ENCODE measurements at regions not wholly inside any gene's neighbourhood (a gene's known extent, or its start where the extent isn't known, plus 50 kb on each side); places are given as distances from the start of the nearest gene placed in this dataset.
A peak's percentile ranks its signal among the peaks of the same experiment; 100 is the strongest.
"Not testable (repeated sequence)": the region's sequence is repeated elsewhere in the genome, so short reads cannot be mapped to it uniquely, and the experiment has no call there.

GRCh38 chr19:14310055-14310454 is 71.2 kb upstream of the ADGRE5 start:
- no peak overlapping the region for H3K27ac ChIP-seq (ENCODE audit: low read depth in 1 of 2, low read length in 1 of 2)
- peak in 1 of 9 donors; percentile 13 for DNase-seq (ENCODE audit: low read depth in 6 of 9, low spot score in 9 of 9)
- 79% methylated on average over 5 of the region's 5 CpGs for WGBS
- H3K4me1 ChIP-seq (ENCODE audit: control insufficient read depth in 2 of 2, insufficient read depth in 2 of 2, low read length in 2 of 2), result peaks cover 0 to 2% of the 10 kb centered on the region in 2 donors
- no peaks in the 10 kb centered on the region for H3K27me3 ChIP-seq (ENCODE audit: control insufficient read depth in 2 of 2, insufficient read depth in 1 of 2, low read length in 1 of 2)
- H3K4me3 ChIP-seq (ENCODE audit: low read length in 2 of 2), result no peak overlapping the region
- H3K9me3 ChIP-seq (ENCODE audit: control insufficient read depth in 2 of 2, insufficient read depth in 1 of 2, low read length in 1 of 2), result no peaks in the 10 kb centered on the region
- no peaks in the 10 kb centered on the region for H3K36me3 ChIP-seq (ENCODE audit: control insufficient read depth in 2 of 2, insufficient read depth in 2 of 2, low read length in 1 of 2)

GRCh38 chr19:14305706-14306105 is 75.5 kb upstream of the ADGRE5 start:
- no peak overlapping the region for H3K4me3 ChIP-seq (ENCODE audit: low read length in 2 of 2)
- no peak overlapping the region for H3K27ac ChIP-seq (ENCODE audit: low read depth in 1 of 2, low read length in 1 of 2)
- H3K27me3 ChIP-seq (ENCODE audit: control insufficient read depth in 2 of 2, insufficient read depth in 1 of 2, low read length in 1 of 2), result peaks cover 0 to 2% of the 10 kb centered on the region in 2 donors
- peaks cover 0 to 2% of the 10 kb centered on the region in 2 donors for H3K4me1 ChIP-seq (ENCODE audit: control insufficient read depth in 2 of 2, insufficient read depth in 2 of 2, low read length in 2 of 2)
- no peaks in the 10 kb centered on the region for H3K36me3 ChIP-seq (ENCODE audit: control insufficient read depth in 2 of 2, insufficient read depth in 2 of 2, low read length in 1 of 2)
- WGBS, result 95% methylated on average over 6 of the region's 6 CpGs
- DNase-seq (ENCODE audit: low read depth in 6 of 9, low spot score in 9 of 9), result no peak
- no peaks in the 10 kb centered on the region for H3K9me3 ChIP-seq (ENCODE audit: control insufficient read depth in 2 of 2, insufficient read depth in 1 of 2, low read length in 1 of 2)

GRCh38 chr19:14301150-14301549 is 80.1 kb upstream of the ADGRE5 start:
- Histone ChIP-seq H3K27ac (ENCODE audit: low read depth in 1 of 2, low read length in 1 of 2) (no peak overlapping the region), H3K4me1 (ENCODE audit: control insufficient read depth in 2 of 2, insufficient read depth in 2 of 2, low read length in 2 of 2) (no peaks in the 10 kb centered on the region), H3K4me3 (ENCODE audit: low read length in 2 of 2) (no peak overlapping the region), H3K36me3 (ENCODE audit: control insufficient read depth in 2 of 2, insufficient read depth in 2 of 2, low read length in 1 of 2) (no peaks in the 10 kb centered on the region), H3K27me3 (ENCODE audit: control insufficient read depth in 2 of 2, insufficient read depth in 1 of 2, low read length in 1 of 2) (peaks cover 0 to 2% of the 10 kb centered on the region in 2 donors), H3K9me3 (ENCODE audit: control insufficient read depth in 2 of 2, insufficient read depth in 1 of 2, low read length in 1 of 2) (no peaks in the 10 kb centered on the region)
- no peak for DNase-seq (ENCODE audit: low read depth in 6 of 9, low spot score in 9 of 9)
- WGBS, result 96% methylated on average over 6 of the region's 6 CpGs

- H3K27ac ChIP-seq (ENCODE audit: low read depth in 1 of 2, low read length in 1 of 2), result no peak overlapping the region
- peaks cover 0 to 2% of the 10 kb centered on the region in 2 donors for H3K27me3 ChIP-seq (ENCODE audit: control insufficient read depth in 2 of 2, insufficient read depth in 1 of 2, low read length in 1 of 2)
- 92% methylated on average over 6 of the region's 6 CpGs for WGBS
- H3K9me3 ChIP-seq (ENCODE audit: control insufficient read depth in 2 of 2, insufficient read depth in 1 of 2, low read length in 1 of 2), result no peaks in the 10 kb centered on the region
- no peak for DNase-seq (ENCODE audit: low read depth in 6 of 9, low spot score in 9 of 9)
- no peak overlapping the region for H3K4me3 ChIP-seq (ENCODE audit: low read length in 2 of 2)
- no peaks in the 10 kb centered on the region for H3K4me1 ChIP-seq (ENCODE audit: control insufficient read depth in 2 of 2, insufficient read depth in 2 of 2, low read length in 2 of 2)
- H3K36me3 ChIP-seq (ENCODE audit: control insufficient read depth in 2 of 2, insufficient read depth in 2 of 2, low read length in 1 of 2), result no peaks in the 10 kb centered on the region
Observed at GRCh38 chr19:14300303-14300702, 80.9 kb upstream of the ADGRE5 start.

GRCh38 chr19:14299224-14299827 is 81.9 kb upstream of the ADGRE5 start:
- not testable (repeated sequence) for H3K9me3 ChIP-seq (ENCODE audit: control insufficient read depth in 2 of 2, insufficient read depth in 1 of 2, low read length in 1 of 2); H3K36me3 ChIP-seq (ENCODE audit: control insufficient read depth in 2 of 2, insufficient read depth in 2 of 2, low read length in 1 of 2); H3K4me3 ChIP-seq (ENCODE audit: low read length in 2 of 2); H3K27ac ChIP-seq (ENCODE audit: low read depth in 1 of 2, low read length in 1 of 2); DNase-seq (ENCODE audit: low read depth in 6 of 9, low spot score in 9 of 9); H3K4me1 ChIP-seq (ENCODE audit: control insufficient read depth in 2 of 2, insufficient read depth in 2 of 2, low read length in 2 of 2); H3K27me3 ChIP-seq (ENCODE audit: control insufficient read depth in 2 of 2, insufficient read depth in 1 of 2, low read length in 1 of 2)
- WGBS, result 97% methylated on average over 13 of the region's 13 CpGs

- H3K27ac ChIP-seq (ENCODE audit: low read depth in 1 of 2, low read length in 1 of 2); H3K27me3 ChIP-seq (ENCODE audit: control insufficient read depth in 2 of 2, insufficient read depth in 1 of 2, low read length in 1 of 2); H3K4me3 ChIP-seq (ENCODE audit: low read length in 2 of 2); H3K36me3 ChIP-seq (ENCODE audit: control insufficient read depth in 2 of 2, insufficient read depth in 2 of 2, low read length in 1 of 2); DNase-seq (ENCODE audit: low read depth in 6 of 9, low spot score in 9 of 9); H3K4me1 ChIP-seq (ENCODE audit: control insufficient read depth in 2 of 2, insufficient read depth in 2 of 2, low read length in 2 of 2); H3K9me3 ChIP-seq (ENCODE audit: control insufficient read depth in 2 of 2, insufficient read depth in 1 of 2, low read length in 1 of 2): not testable (repeated sequence)
- WGBS, result 89% methylated on average over 14 of the region's 14 CpGs
Observed at GRCh38 chr19:14297883-14298576, 83.2 kb upstream of the ADGRE5 start.

GRCh38 chr19:14294974-14295373 is 86.3 kb upstream of the ADGRE5 start:
- H3K27ac ChIP-seq (ENCODE audit: low read depth in 1 of 2, low read length in 1 of 2); H3K9me3 ChIP-seq (ENCODE audit: control insufficient read depth in 2 of 2, insufficient read depth in 1 of 2, low read length in 1 of 2); H3K36me3 ChIP-seq (ENCODE audit: control insufficient read depth in 2 of 2, insufficient read depth in 2 of 2, low read length in 1 of 2); H3K4me1 ChIP-seq (ENCODE audit: control insufficient read depth in 2 of 2, insufficient read depth in 2 of 2, low read length in 2 of 2); H3K4me3 ChIP-seq (ENCODE audit: low read length in 2 of 2); H3K27me3 ChIP-seq (ENCODE audit: control insufficient read depth in 2 of 2, insufficient read depth in 1 of 2, low read length in 1 of 2): not testable (repeated sequence)
- peak in 1 of 9 donors; percentile 10 for DNase-seq (ENCODE audit: low read depth in 6 of 9, low spot score in 9 of 9)
- 78% methylated on average over 5 of the region's 5 CpGs for WGBS

- H3K9me3 ChIP-seq (ENCODE audit: control insufficient read depth in 2 of 2, insufficient read depth in 1 of 2, low read length in 1 of 2); H3K27me3 ChIP-seq (ENCODE audit: control insufficient read depth in 2 of 2, insufficient read depth in 1 of 2, low read length in 1 of 2); H3K36me3 ChIP-seq (ENCODE audit: control insufficient read depth in 2 of 2, insufficient read depth in 2 of 2, low read length in 1 of 2); H3K27ac ChIP-seq (ENCODE audit: low read depth in 1 of 2, low read length in 1 of 2); H3K4me1 ChIP-seq (ENCODE audit: control insufficient read depth in 2 of 2, insufficient read depth in 2 of 2, low read length in 2 of 2): not testable (repeated sequence)
- WGBS, result 16% methylated on average over 7 of the region's 7 CpGs
- H3K4me3 ChIP-seq (ENCODE audit: low read length in 2 of 2), result peak overlapping the region in 1 of 2 donors; percentile 36
- peak in 1 of 9 donors; percentile 22 for DNase-seq (ENCODE audit: low read depth in 6 of 9, low spot score in 9 of 9)
Observed at GRCh38 chr19:14293816-14294170, 87.5 kb upstream of the ADGRE5 start.

GRCh38 chr19:14293101-14293815 is 87.3 kb upstream of the ADGRL1 start:
- 5% methylated on average over 25 of the region's 26 CpGs for WGBS
- peak overlapping the region; percentile 32 to 36 for H3K4me3 ChIP-seq (ENCODE audit: low read length in 2 of 2)
- not testable (repeated sequence) for H3K27ac ChIP-seq (ENCODE audit: low read depth in 1 of 2, low read length in 1 of 2); H3K27me3 ChIP-seq (ENCODE audit: control insufficient read depth in 2 of 2, insufficient read depth in 1 of 2, low read length in 1 of 2); H3K9me3 ChIP-seq (ENCODE audit: control insufficient read depth in 2 of 2, insufficient read depth in 1 of 2, low read length in 1 of 2); H3K4me1 ChIP-seq (ENCODE audit: control insufficient read depth in 2 of 2, insufficient read depth in 2 of 2, low read length in 2 of 2); H3K36me3 ChIP-seq (ENCODE audit: control insufficient read depth in 2 of 2, insufficient read depth in 2 of 2, low read length in 1 of 2)
- peak in 2 of 9 donors; percentile 17 to 22 for DNase-seq (ENCODE audit: low read depth in 6 of 9, low spot score in 9 of 9)

Measured in thymus (tissue), 11 donors.